Chondrocyte (in vitro differentiated cells): ENCODE measurements at regions not wholly inside any gene's neighbourhood (a gene's known extent, or its start where the extent isn't known, plus 50 kb on each side); places are given as distances from the start of the nearest gene placed in this dataset.

Experiments used
- DNase-seq: peaks from one replicate; pipeline ENCODE4 v3.0.0; 2021; ENCODE audit warnings: mixed read lengths, low spot score
- H3K27ac Mint-ChIP-seq: one replicate; pipeline ENCODE4 v1.8.0; 2021; ENCODE audit warnings: mild to moderate bottlenecking, moderate library complexity, mixed read lengths; ENCODE audit not compliant: unreplicated experiment
- H3K27me3 Mint-ChIP-seq: 2 replicates; pipeline ENCODE4 v1.8.0; 2021; ENCODE audit warnings: low read depth, mixed read lengths
- H3K36me3 Mint-ChIP-seq: 2 replicates; pipeline ENCODE4 v1.8.0; 2021; ENCODE audit warnings: low read depth, mixed read lengths
- H3K4me1 Mint-ChIP-seq: 2 replicates; pipeline ENCODE4 v1.8.0; 2021; ENCODE audit warnings: low read depth, mild to moderate bottlenecking, mixed read lengths
- H3K4me3 Mint-ChIP-seq: one replicate; pipeline ENCODE4 v1.8.0; 2021; ENCODE audit warnings: mild to moderate bottlenecking, moderate library complexity, mixed read lengths; ENCODE audit not compliant: unreplicated experiment
- H3K9me3 Mint-ChIP-seq: 2 replicates; pipeline ENCODE4 v1.8.0; 2021; ENCODE audit warnings: low read depth, mixed read lengths
- TF ChIP-seq, protein P1 (sequence below): fragments of 200-600 bp; sonication (generic); IDR thresholded peaks from 2 replicates; pipeline ENCODE4 v1.5.0; 2021; ENCODE audit warnings: antibody characterized with exemption, mild to moderate bottlenecking, moderate library complexity

DNA sequence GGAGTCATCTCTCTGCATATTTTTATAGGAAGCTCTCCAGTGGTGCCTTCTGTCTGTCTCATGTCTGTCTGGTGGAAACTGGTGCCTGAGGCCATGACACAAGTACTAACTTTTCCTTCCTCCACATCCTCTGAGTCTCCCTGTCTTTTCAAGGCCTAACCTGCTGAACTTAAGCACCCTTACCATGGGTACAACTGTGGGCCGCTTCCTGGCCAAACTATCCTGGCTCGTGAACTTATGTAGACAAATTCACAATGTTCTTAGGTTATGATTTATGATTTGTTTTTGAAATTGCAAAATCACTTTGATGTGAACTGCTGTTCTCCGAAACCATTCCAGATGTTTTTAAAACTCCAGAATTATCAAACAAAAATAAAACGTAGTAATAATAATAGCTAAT is 804.5 kb upstream of the POU3F3 start:
- no peaks in the 10 kb centered on the region for H3K36me3 Mint-ChIP-seq
- H3K27me3 Mint-ChIP-seq: no peaks in the 10 kb centered on the region
- no peak overlapping the region for H3K4me3 Mint-ChIP-seq
- peaks cover 30% of the 10 kb centered on the region for H3K4me1 Mint-ChIP-seq
- no peak for DNase-seq
- TF ChIP-seq, protein P1, sequence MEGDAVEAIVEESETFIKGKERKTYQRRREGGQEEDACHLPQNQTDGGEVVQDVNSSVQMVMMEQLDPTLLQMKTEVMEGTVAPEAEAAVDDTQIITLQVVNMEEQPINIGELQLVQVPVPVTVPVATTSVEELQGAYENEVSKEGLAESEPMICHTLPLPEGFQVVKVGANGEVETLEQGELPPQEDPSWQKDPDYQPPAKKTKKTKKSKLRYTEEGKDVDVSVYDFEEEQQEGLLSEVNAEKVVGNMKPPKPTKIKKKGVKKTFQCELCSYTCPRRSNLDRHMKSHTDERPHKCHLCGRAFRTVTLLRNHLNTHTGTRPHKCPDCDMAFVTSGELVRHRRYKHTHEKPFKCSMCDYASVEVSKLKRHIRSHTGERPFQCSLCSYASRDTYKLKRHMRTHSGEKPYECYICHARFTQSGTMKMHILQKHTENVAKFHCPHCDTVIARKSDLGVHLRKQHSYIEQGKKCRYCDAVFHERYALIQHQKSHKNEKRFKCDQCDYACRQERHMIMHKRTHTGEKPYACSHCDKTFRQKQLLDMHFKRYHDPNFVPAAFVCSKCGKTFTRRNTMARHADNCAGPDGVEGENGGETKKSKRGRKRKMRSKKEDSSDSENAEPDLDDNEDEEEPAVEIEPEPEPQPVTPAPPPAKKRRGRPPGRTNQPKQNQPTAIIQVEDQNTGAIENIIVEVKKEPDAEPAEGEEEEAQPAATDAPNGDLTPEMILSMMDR: no peak
- H3K9me3 Mint-ChIP-seq: no peaks in the 10 kb centered on the region
- no peak overlapping the region for H3K27ac Mint-ChIP-seq

DNA sequence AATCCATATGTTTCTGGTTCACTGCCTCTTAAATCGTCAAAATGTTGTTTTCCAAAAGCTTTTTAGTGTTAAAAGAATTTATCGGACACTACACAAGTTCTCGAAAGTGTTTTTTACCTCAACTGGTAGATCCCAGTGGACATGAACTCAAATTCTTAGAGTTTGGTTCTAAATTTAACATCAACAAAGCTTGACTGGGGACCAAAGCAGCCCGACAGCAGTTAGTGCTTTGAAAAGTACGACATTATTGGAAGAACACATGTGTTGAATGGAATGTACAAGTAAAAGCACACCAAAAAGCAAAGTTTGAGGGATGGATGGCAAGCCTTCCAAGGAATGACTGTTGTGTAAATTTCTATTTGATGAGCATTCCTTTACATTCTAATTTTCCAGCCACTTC is 803.9 kb upstream of the POU3F3 start:
- H3K27me3 Mint-ChIP-seq: no peaks in the 10 kb centered on the region
- H3K9me3 Mint-ChIP-seq: no peaks in the 10 kb centered on the region
- H3K4me1 Mint-ChIP-seq: peaks cover 30% of the 10 kb centered on the region
- H3K36me3 Mint-ChIP-seq: no peaks in the 10 kb centered on the region
- H3K27ac Mint-ChIP-seq: no peak overlapping the region
- DNase-seq: no peak
- TF ChIP-seq, protein P1: no peak
- no peak overlapping the region for H3K4me3 Mint-ChIP-seq

DNA sequence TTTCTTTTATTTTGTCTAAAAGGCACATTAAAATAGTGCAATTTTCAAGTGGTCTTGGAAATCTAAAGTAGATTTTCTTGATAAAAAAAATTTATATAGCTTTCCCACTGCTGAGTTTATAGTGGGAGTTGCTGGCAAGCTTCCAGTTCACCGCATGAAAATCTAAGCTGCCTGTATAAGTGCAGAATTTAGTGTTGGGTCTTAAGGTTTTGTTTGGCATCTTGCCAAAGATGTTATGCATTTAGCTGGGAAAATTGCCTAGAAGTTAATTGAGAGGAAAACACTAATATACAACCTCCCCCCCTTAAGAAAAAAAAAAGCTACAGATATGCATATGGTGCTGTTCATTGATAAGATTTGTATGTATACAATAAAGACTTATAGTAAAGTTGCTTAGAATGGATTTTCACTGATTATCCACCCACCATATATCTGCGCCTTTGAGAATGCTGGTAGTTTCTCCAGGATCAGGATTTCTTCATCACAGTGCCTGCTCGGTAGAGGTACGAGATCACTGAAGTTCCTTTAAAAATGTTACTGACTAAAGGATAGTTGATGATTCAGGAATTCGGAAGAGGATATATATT is 803.2 kb upstream of the POU3F3 start:
- Mint-ChIP-seq H3K4me3 (no peak overlapping the region), H3K27ac (no peak overlapping the region), H3K4me1 (peaks cover 30% of the 10 kb centered on the region), H3K9me3 (no peaks in the 10 kb centered on the region), H3K36me3 (no peaks in the 10 kb centered on the region), H3K27me3 (no peaks in the 10 kb centered on the region)
- TF ChIP-seq, protein P1: no peak
- DNase-seq: no peak

DNA sequence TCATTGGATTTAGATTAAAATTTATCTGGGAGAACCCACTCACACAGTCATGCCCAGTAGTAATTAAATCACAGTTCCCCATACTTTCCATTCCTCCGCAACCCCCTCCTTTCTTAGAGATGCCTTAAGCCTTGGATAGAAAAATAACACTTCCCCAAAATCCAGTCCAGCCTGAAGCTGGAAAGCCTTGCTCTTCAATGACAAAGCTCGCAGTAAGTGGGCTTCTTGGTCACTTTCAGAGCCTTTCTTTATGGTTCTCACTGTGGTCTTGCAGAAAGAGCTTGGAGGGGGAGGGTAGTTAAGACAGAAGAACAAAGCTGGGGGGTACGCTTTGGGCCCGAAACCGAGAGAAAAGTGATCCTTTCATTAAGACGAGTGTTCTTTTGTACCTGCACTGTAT is 802.1 kb upstream of the POU3F3 start:
- Mint-ChIP-seq H3K27me3 (no peaks in the 10 kb centered on the region), H3K27ac (no peak overlapping the region), H3K36me3 (no peaks in the 10 kb centered on the region), H3K4me3 (no peak overlapping the region), H3K9me3 (peaks cover 3% of the 10 kb centered on the region), H3K4me1 (peaks cover 30% of the 10 kb centered on the region)
- DNase-seq: no peak
- TF ChIP-seq, protein P1: no peak

DNA sequence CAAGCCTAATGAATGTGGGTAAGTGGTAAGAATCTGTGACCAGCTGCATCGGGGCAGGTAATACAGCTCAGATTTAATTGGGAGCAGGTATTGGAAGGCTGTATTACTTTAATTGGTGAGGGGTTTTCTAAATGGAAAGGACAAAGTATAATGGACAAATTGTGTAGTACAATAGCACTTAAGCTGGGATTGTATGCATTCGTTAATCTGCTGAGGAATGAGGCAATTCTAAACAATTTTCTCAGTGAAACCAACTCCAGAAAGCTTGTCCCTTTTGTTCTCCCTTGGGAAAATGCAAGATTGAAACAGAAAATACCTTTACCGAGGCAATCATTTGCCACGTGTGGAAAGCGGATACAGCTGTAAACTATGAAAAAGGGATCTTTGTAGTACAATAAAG is 801.6 kb upstream of the POU3F3 start:
- Mint-ChIP-seq H3K4me3 (no peak overlapping the region), H3K9me3 (peaks cover 3% of the 10 kb centered on the region), H3K27ac (no peak overlapping the region), H3K36me3 (no peaks in the 10 kb centered on the region), H3K27me3 (no peaks in the 10 kb centered on the region), H3K4me1 (peaks cover 30% of the 10 kb centered on the region)
- DNase-seq: no peak
- TF ChIP-seq, protein P1: no peak
